IPS DF 6.9 (cell line): ENCODE measurements at regions not wholly inside any gene's neighbourhood (a gene's known extent, or its start where the extent isn't known, plus 50 kb on each side); places are given as distances from the start of the nearest gene placed in this dataset.

Experiments
- DNase-seq: peaks from one replicate; pipeline ENCODE4 v3.0.0-alpha.2; 2013; ENCODE audit warnings: low read depth, low spot score
- H3K27ac ChIP-seq: one replicate; pipeline ENCODE4 v1.5.1; 2013; ENCODE audit warnings: low read length, control low read depth
- H3K27me3 ChIP-seq: 2 replicates; pipeline ENCODE4 v1.6.1; 2013; ENCODE audit warnings: mild to moderate bottlenecking, low read length; ENCODE audit not compliant: control insufficient read depth, insufficient read depth
- H3K36me3 ChIP-seq: 2 replicates; pipeline ENCODE4 v1.6.1; 2013; ENCODE audit warnings: low read length; ENCODE audit not compliant: control insufficient read depth, insufficient read depth
- H3K4me1 ChIP-seq: 2 replicates; pipeline ENCODE4 v1.6.1; 2013; ENCODE audit warnings: low read length; ENCODE audit not compliant: control insufficient read depth, insufficient read depth
- H3K4me3 ChIP-seq: 2 replicates; pipeline ENCODE4 v1.5.1; 2013; ENCODE audit warnings: mild to moderate bottlenecking, low read length
- H3K9me3 ChIP-seq: 2 replicates; pipeline ENCODE4 v1.6.1; 2013; ENCODE audit warnings: low read length, inconsistent platforms; ENCODE audit not compliant: control insufficient read depth, insufficient read depth
- WGBS: extraction: QIAGEN DNeasy Blood & Tissue Kit; methylation state at CpG from one replicate; pipeline ENCODE4 v1.1.7; 2013; ENCODE audit warnings: mixed read lengths, missing lambda C conversion rate; ENCODE audit not compliant: insufficient read length, insufficient coverage; 5-methylcytosine and 5-hydroxymethylcytosine counted together

GRCh38 chr6:112574190-112574589, 227.1 kb downstream of the RFPL4B start:
- Histone ChIP-seq H3K27me3 (no peaks in the 10 kb centered on the region), H3K36me3 (no peaks in the 10 kb centered on the region), H3K27ac (no peak overlapping the region), H3K4me3 (no peak overlapping the region), H3K9me3 (no peaks in the 10 kb centered on the region), H3K4me1 (no peaks in the 10 kb centered on the region)
- DNase-seq: no peak
- no CpG with 5 or more reads among the region's 3 CpGs for WGBS

GRCh38 chr6:112575309-112575834, 228.2 kb downstream of the RFPL4B start:
- Histone ChIP-seq H3K4me1 (no peaks in the 10 kb centered on the region), H3K9me3 (no peaks in the 10 kb centered on the region), H3K4me3 (no peak overlapping the region), H3K36me3 (no peaks in the 10 kb centered on the region), H3K27me3 (no peaks in the 10 kb centered on the region), H3K27ac (no peak overlapping the region)
- no peak for DNase-seq
- no CpG with 5 or more reads among the region's 3 CpGs for WGBS

GRCh38 chr6:112576423-112576822, 229.3 kb downstream of the RFPL4B start:
- H3K4me1 ChIP-seq: no peaks in the 10 kb centered on the region
- no peaks in the 10 kb centered on the region for H3K27me3 ChIP-seq
- H3K9me3 ChIP-seq: no peaks in the 10 kb centered on the region
- no peaks in the 10 kb centered on the region for H3K36me3 ChIP-seq
- no peak overlapping the region for H3K27ac ChIP-seq
- H3K4me3 ChIP-seq: no peak overlapping the region
- no peak for DNase-seq

GRCh38 chr6:112579601-112580000, 232.5 kb downstream of the RFPL4B start:
- DNase-seq: no peak
- Histone ChIP-seq H3K36me3 (no peaks in the 10 kb centered on the region), H3K4me3 (no peak overlapping the region), H3K27ac (no peak overlapping the region), H3K27me3 (no peaks in the 10 kb centered on the region), H3K9me3 (no peaks in the 10 kb centered on the region), H3K4me1 (no peaks in the 10 kb centered on the region)
- WGBS: no CpG with 5 or more reads among the region's 1 CpG

GRCh38 chr6:112581015-112581414, 233.9 kb downstream of the RFPL4B start:
- Histone ChIP-seq H3K4me3 (no peak overlapping the region), H3K9me3 (no peaks in the 10 kb centered on the region), H3K27me3 (no peaks in the 10 kb centered on the region), H3K27ac (no peak overlapping the region), H3K36me3 (no peaks in the 10 kb centered on the region), H3K4me1 (no peaks in the 10 kb centered on the region)
- no peak for DNase-seq
- no CpG with 5 or more reads among the region's 1 CpG for WGBS

GRCh38 chr6:112590326-112590725, 243.2 kb downstream of the RFPL4B start:
- Histone ChIP-seq H3K4me3 (no peak overlapping the region), H3K27me3 (no peaks in the 10 kb centered on the region), H3K4me1 (no peaks in the 10 kb centered on the region), H3K27ac (no peak overlapping the region), H3K9me3 (no peaks in the 10 kb centered on the region), H3K36me3 (no peaks in the 10 kb centered on the region)
- DNase-seq: no peak
- no CpG with 5 or more reads among the region's 3 CpGs for WGBS

- no peak overlapping the region for H3K4me3 ChIP-seq
- H3K36me3 ChIP-seq: no peaks in the 10 kb centered on the region
- no peak overlapping the region for H3K27ac ChIP-seq
- DNase-seq: no peak
- H3K27me3 ChIP-seq: no peaks in the 10 kb centered on the region
- H3K4me1 ChIP-seq: no peaks in the 10 kb centered on the region
- no peaks in the 10 kb centered on the region for H3K9me3 ChIP-seq
Observed at GRCh38 chr6:112591329-112591728, 244.2 kb downstream of the RFPL4B start.

- no peak for DNase-seq
- H3K27ac ChIP-seq: no peak overlapping the region
Observed at GRCh38 chr6:112592159-112592558, 245.0 kb downstream of the RFPL4B start.

GRCh38 chr6:112594886-112595594, 247.9 kb downstream of the RFPL4B start:
- WGBS: no CpG with 5 or more reads among the region's 2 CpGs
- Histone ChIP-seq H3K9me3 (no peaks in the 10 kb centered on the region), H3K4me3 (no peak overlapping the region), H3K4me1 (no peaks in the 10 kb centered on the region), H3K27me3 (no peaks in the 10 kb centered on the region), H3K27ac (no peak overlapping the region), H3K36me3 (no peaks in the 10 kb centered on the region)
- no peak for DNase-seq

More at GRCh38 chr6:112592159-112592558, 245.0 kb downstream of the RFPL4B start:
- Histone ChIP-seq H3K27me3 (no peaks in the 10 kb centered on the region), H3K9me3 (no peaks in the 10 kb centered on the region), H3K36me3 (no peaks in the 10 kb centered on the region), H3K4me3 (no peak overlapping the region), H3K4me1 (no peaks in the 10 kb centered on the region)

GRCh38 chr6:112595841-112596240, 248.7 kb downstream of the RFPL4B start:
- no peak overlapping the region for H3K4me3 ChIP-seq
- no peaks in the 10 kb centered on the region for H3K36me3 ChIP-seq
- H3K4me1 ChIP-seq: no peaks in the 10 kb centered on the region
- H3K9me3 ChIP-seq: no peaks in the 10 kb centered on the region
- no peaks in the 10 kb centered on the region for H3K27me3 ChIP-seq
- WGBS: no CpG with 5 or more reads among the region's 2 CpGs
- DNase-seq: no peak
- H3K27ac ChIP-seq: no peak overlapping the region

GRCh38 chr6:112597176-112597575, 250.0 kb downstream of the RFPL4B start:
- H3K27me3 ChIP-seq: no peaks in the 10 kb centered on the region
- no CpG with 5 or more reads among the region's 1 CpG for WGBS
- no peaks in the 10 kb centered on the region for H3K9me3 ChIP-seq
- no peaks in the 10 kb centered on the region for H3K36me3 ChIP-seq
- H3K27ac ChIP-seq: no peak overlapping the region
- H3K4me3 ChIP-seq: no peak overlapping the region
- H3K4me1 ChIP-seq: no peaks in the 10 kb centered on the region
- no peak for DNase-seq
